ENCODE measurements at regions not wholly inside any gene's neighbourhood (a gene's known extent, or its start where the extent isn't known, plus 50 kb on each side); places are given as distances from the start of the nearest gene placed in this dataset.

GRCh38 chr20:19045371-19045770 is 167.1 kb upstream of the SLC24A3 start:
- H3K9me3 ChIP-seq (ENCODE audit: insufficient read depth in 2 of 2, low read depth in 1 of 2, low read length in 1 of 2): no peaks in the 10 kb centered on the region
- H2AFZ ChIP-seq (ENCODE audit: low read length): no peak overlapping the region
- no peaks in the 10 kb centered on the region for H3K79me2 ChIP-seq (ENCODE audit: control insufficient read depth in 1 of 2, insufficient read depth in 2 of 2, low read length in 2 of 2)
- no peak overlapping the region for H3K18ac ChIP-seq (ENCODE audit: extremely low read depth, low read length)
- no peak for DNase-seq (ENCODE audit: low read depth in 1 of 2, low spot score in 2 of 2)
- no peak overlapping the region for H2BK20ac ChIP-seq (ENCODE audit: low read length)
- no peak overlapping the region for H2AK5ac ChIP-seq (ENCODE audit: low read depth, low read length)
- ChIA-PET POLR2A (ENCODE audit: partially characterized antibody) (no interaction called here), CTCF (ENCODE audit: partially characterized antibody) (no interaction called here)
- H3K56ac ChIP-seq (replicated peaks; ENCODE audit: insufficient read length, low read depth, low read length): no peak overlapping the region
- no peak overlapping the region for H3K4me2 ChIP-seq (ENCODE audit: insufficient read depth in 1 of 2, low read depth in 2 of 2, low read length in 2 of 2)
- H2BK15ac ChIP-seq (ENCODE audit: low read length): no peak overlapping the region
- no peak overlapping the region for H2BK5ac ChIP-seq (ENCODE audit: low read depth, low read length)
- no peak overlapping the region for H3K9ac ChIP-seq (replicated peaks in 1 of 4; ENCODE audit: extremely low read depth in 1 of 4, low read depth in 3 of 4, low read length in 3 of 4)
- H4K20me1 ChIP-seq (replicated peaks in 1 of 2; ENCODE audit: control insufficient read depth in 1 of 2, insufficient read depth in 2 of 2, low read length in 2 of 2): no peaks in the 10 kb centered on the region
- H3K23ac ChIP-seq (ENCODE audit: insufficient read length): no peak overlapping the region
- H4K5ac ChIP-seq (ENCODE audit: insufficient read length, low read depth, low read length): no peak overlapping the region
- H3K27ac ChIP-seq (ENCODE audit: low read depth, low read length): no peak overlapping the region
- no peak overlapping the region for H3K4me3 ChIP-seq (ENCODE audit: extremely low read depth in 1 of 4, insufficient read depth in 2 of 4, low read depth in 3 of 4, low read length in 4 of 4)
- 93% methylated on average over 4 of the region's 4 CpGs; no CpG with 5 or more reads in 1 of the 2 experiments for WGBS, 2 experiments (ENCODE audit: extremely low coverage in 1 of 2, insufficient coverage in 1 of 2, insufficient read length in 1 of 2, insufficient replicate concordance in 2 of 2, low coverage in 1 of 2, low lambda C conversion rate in 2 of 2, missing lambda C conversion rate in 1 of 2)
- no peaks in the 10 kb centered on the region for H3K23me2 ChIP-seq (ENCODE audit: low read depth, low read length)
- no peak overlapping the region for H2BK120ac ChIP-seq (replicated peaks; ENCODE audit: low read depth, low read length)
- no peak overlapping the region for H2BK12ac ChIP-seq (ENCODE audit: low read depth, low read length)
- no peak overlapping the region for H3K4ac ChIP-seq (replicated peaks; ENCODE audit: insufficient read length, low read depth, low read length)
- H4K8ac ChIP-seq (ENCODE audit: extremely low read depth, insufficient read depth, low read length): no peak overlapping the region
- H4K91ac ChIP-seq (replicated peaks; ENCODE audit: insufficient read length, low read length): no peak overlapping the region
- H3K27me3 ChIP-seq (replicated peaks in 1 of 4; ENCODE audit: control insufficient read depth in 3 of 4, extremely low read depth in 1 of 4, insufficient read depth in 3 of 4, low read length in 3 of 4): no peaks in the 10 kb centered on the region
- H3K36me3 ChIP-seq (ENCODE audit: control insufficient read depth in 2 of 4, insufficient read depth in 4 of 4, low read length in 3 of 4): no peaks in the 10 kb centered on the region
- peaks cover 0 to 4% (median 0%) of the 10 kb centered on the region in 4 experiments; a peak in 1 of 7 replicates for H3K4me1 ChIP-seq (replicated peaks in 1 of 4; ENCODE audit: control insufficient read depth in 3 of 4, insufficient read depth in 4 of 4, low read length in 3 of 4)
- no peaks in the 10 kb centered on the region for H3K79me1 ChIP-seq (ENCODE audit: low read depth, low read length)
- no peak overlapping the region for H3K14ac ChIP-seq (ENCODE audit: insufficient read length)
- no peak for FAIRE-seq
- TF ChIP-seq NRF1 (IDR thresholded peaks at IDR 0.05; ENCODE audit: low read depth, low read length) (no peak), POLR2AphosphoS5 (IDR thresholded peaks at IDR 0.05; ENCODE audit: low read depth, low read length) (no peak), RXRA (IDR thresholded peaks at IDR 0.05; ENCODE audit: insufficient read depth, low read depth, low read length) (no peak), BCL11A (IDR thresholded peaks at IDR 0.05; ENCODE audit: low read depth in 2 of 2, low read length in 2 of 2) (no peak), ATF2 (IDR thresholded peaks at IDR 0.05; ENCODE audit: low read length) (no peak), GTF2F1 (IDR thresholded peaks at IDR 0.05; ENCODE audit: borderline replicate concordance, low read depth, low read length) (no peak), TAF1 (IDR thresholded peaks at IDR 0.05; ENCODE audit: low read depth, low read length) (no peak), POU5F1 (IDR thresholded peaks at IDR 0.05; ENCODE audit: low read depth, low read length) (no peak), CTCF (IDR thresholded peaks at IDR 0.05; ENCODE audit: control extremely low read depth in 1 of 3, insufficient read depth in 1 of 3, low read depth in 1 of 3, low read length in 3 of 3) (no peak), ATF3 (IDR thresholded peaks at IDR 0.05; ENCODE audit: insufficient read depth, low read depth, low read length) (no peak)

All from H1 (cell line).